ENCODE measurements at regions not wholly inside any gene's neighbourhood (a gene's known extent, or its start where the extent isn't known, plus 50 kb on each side); places are given as distances from the start of the nearest gene placed in this dataset.

GRCh38 chr13:89968470-89968869 is 1379.0 kb upstream of the MIR17HG start:
- Histone ChIP-seq H3K4me3 (ENCODE audit: low read depth, low read length) (no peak overlapping the region), H3K4me2 (ENCODE audit: low read length) (no peak overlapping the region), H3K79me2 (no peaks in the 10 kb centered on the region), H3K9me3 (ENCODE audit: control insufficient read depth, low read length) (no peaks in the 10 kb centered on the region), H2AFZ (no peak overlapping the region), H3K4me1 (no peaks in the 10 kb centered on the region), H3K27ac (no peak overlapping the region), H3K9ac (no peak overlapping the region), H3K27me3 (ENCODE audit: control insufficient read depth, insufficient read depth, low read length) (no peaks in the 10 kb centered on the region), H3K36me3 (ENCODE audit: control insufficient read depth, insufficient read depth, low read length) (no peaks in the 10 kb centered on the region)
- TF ChIP-seq, protein P1, sequence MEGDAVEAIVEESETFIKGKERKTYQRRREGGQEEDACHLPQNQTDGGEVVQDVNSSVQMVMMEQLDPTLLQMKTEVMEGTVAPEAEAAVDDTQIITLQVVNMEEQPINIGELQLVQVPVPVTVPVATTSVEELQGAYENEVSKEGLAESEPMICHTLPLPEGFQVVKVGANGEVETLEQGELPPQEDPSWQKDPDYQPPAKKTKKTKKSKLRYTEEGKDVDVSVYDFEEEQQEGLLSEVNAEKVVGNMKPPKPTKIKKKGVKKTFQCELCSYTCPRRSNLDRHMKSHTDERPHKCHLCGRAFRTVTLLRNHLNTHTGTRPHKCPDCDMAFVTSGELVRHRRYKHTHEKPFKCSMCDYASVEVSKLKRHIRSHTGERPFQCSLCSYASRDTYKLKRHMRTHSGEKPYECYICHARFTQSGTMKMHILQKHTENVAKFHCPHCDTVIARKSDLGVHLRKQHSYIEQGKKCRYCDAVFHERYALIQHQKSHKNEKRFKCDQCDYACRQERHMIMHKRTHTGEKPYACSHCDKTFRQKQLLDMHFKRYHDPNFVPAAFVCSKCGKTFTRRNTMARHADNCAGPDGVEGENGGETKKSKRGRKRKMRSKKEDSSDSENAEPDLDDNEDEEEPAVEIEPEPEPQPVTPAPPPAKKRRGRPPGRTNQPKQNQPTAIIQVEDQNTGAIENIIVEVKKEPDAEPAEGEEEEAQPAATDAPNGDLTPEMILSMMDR (IDR thresholded peaks at IDR 0.05), result no peak

- Histone ChIP-seq H3K9ac (no peak overlapping the region), H3K4me1 (no peaks in the 10 kb centered on the region), H3K4me2 (ENCODE audit: low read length) (no peak overlapping the region), H3K4me3 (ENCODE audit: low read depth, low read length) (no peak overlapping the region), H3K27me3 (ENCODE audit: control insufficient read depth, insufficient read depth, low read length) (no peaks in the 10 kb centered on the region), H3K79me2 (no peaks in the 10 kb centered on the region), H3K9me3 (ENCODE audit: control insufficient read depth, low read length) (no peaks in the 10 kb centered on the region), H2AFZ (no peak overlapping the region), H3K27ac (no peak overlapping the region), H3K36me3 (ENCODE audit: control insufficient read depth, insufficient read depth, low read length) (no peaks in the 10 kb centered on the region)
- TF ChIP-seq, protein P1 (IDR thresholded peaks at IDR 0.05), result no peak
Measured at GRCh38 chr13:89970353-89970709, 1377.2 kb upstream of the MIR17HG start.

DNA sequence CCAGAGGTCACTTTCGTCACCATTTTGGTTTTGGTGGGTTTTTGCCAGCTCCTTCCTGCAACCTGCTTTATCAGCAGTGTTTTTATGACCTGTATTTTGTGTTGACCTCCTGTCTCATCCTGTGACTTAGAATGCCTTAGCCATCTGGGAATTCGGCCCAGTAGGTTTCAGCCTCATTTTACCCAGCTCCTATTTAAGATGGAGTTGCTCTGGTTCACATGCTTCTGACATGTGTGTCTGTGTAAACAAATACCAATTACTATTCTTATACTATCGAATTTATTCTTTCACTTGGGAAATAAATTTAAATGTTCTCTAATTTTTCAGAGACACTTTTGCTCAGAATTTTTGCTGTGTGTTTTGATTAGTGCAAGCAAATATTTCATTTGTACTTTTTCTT is 1370.3 kb upstream of the MIR17HG start:
- Histone ChIP-seq H3K4me3 (ENCODE audit: low read depth, low read length) (no peak overlapping the region), H3K27ac (no peak overlapping the region), H3K36me3 (ENCODE audit: control insufficient read depth, insufficient read depth, low read length) (no peaks in the 10 kb centered on the region), H3K4me2 (ENCODE audit: low read length) (no peak overlapping the region), H3K27me3 (ENCODE audit: control insufficient read depth, insufficient read depth, low read length) (no peaks in the 10 kb centered on the region), H3K79me2 (no peaks in the 10 kb centered on the region), H3K9ac (no peak overlapping the region), H3K9me3 (ENCODE audit: control insufficient read depth, low read length) (no peaks in the 10 kb centered on the region), H2AFZ (no peak overlapping the region), H3K4me1 (no peaks in the 10 kb centered on the region)
- TF ChIP-seq, protein P1 (IDR thresholded peaks at IDR 0.05), result no peak

GRCh38 chr13:89980896-89981295 is 1366.6 kb upstream of the MIR17HG start:
- H3K79me2 ChIP-seq, result no peaks in the 10 kb centered on the region
- TF ChIP-seq, protein P1 (IDR thresholded peaks at IDR 0.05), result no peak
- H2AFZ ChIP-seq, result no peak overlapping the region

GRCh38 chr13:89982407-89983095 is 1364.9 kb upstream of the MIR17HG start:
- no peaks in the 10 kb centered on the region for H3K4me1 ChIP-seq
- no peaks in the 10 kb centered on the region for H3K36me3 ChIP-seq (ENCODE audit: control insufficient read depth, insufficient read depth, low read length)
- no peaks in the 10 kb centered on the region for H3K79me2 ChIP-seq
- H3K9ac ChIP-seq, result no peak overlapping the region
- no peaks in the 10 kb centered on the region for H3K27me3 ChIP-seq (ENCODE audit: control insufficient read depth, insufficient read depth, low read length)
- no peaks in the 10 kb centered on the region for H3K9me3 ChIP-seq (ENCODE audit: control insufficient read depth, low read length)
- no peak overlapping the region for H3K4me2 ChIP-seq (ENCODE audit: low read length)
- TF ChIP-seq, protein P1 (IDR thresholded peaks at IDR 0.05), result no peak
- no peak overlapping the region for H3K27ac ChIP-seq
- no peak overlapping the region for H3K4me3 ChIP-seq (ENCODE audit: low read depth, low read length)
- no peak overlapping the region for H2AFZ ChIP-seq

More at GRCh38 chr13:89980896-89981295, 1366.6 kb upstream of the MIR17HG start:
- Histone ChIP-seq H3K36me3 (ENCODE audit: control insufficient read depth, insufficient read depth, low read length) (no peaks in the 10 kb centered on the region), H3K9me3 (ENCODE audit: control insufficient read depth, low read length) (no peaks in the 10 kb centered on the region), H3K4me2 (ENCODE audit: low read length) (no peak overlapping the region), H3K9ac (no peak overlapping the region), H3K4me1 (no peaks in the 10 kb centered on the region), H3K27me3 (ENCODE audit: control insufficient read depth, insufficient read depth, low read length) (no peaks in the 10 kb centered on the region), H3K27ac (no peak overlapping the region), H3K4me3 (ENCODE audit: low read depth, low read length) (no peak overlapping the region)

Measured in parathyroid adenoma (tissue), 2 donors.